Upper lobe of left lung (tissue), 6 donors: ENCODE measurements at regions not wholly inside any gene's neighbourhood (a gene's known extent, or its start where the extent isn't known, plus 50 kb on each side); places are given as distances from the start of the nearest gene placed in this dataset.
"Not testable (repeated sequence)": the region's sequence is repeated elsewhere in the genome, so short reads cannot be mapped to it uniquely, and the experiment has no call there.

ENCODE experiments used
- ATAC-seq, 2 donors: fragments of 200-7000 bp; cut with Tn5 transposase; one replicate each; pipeline ENCODE4 v1.9.1; 2022; ENCODE audit warnings: mild to moderate bottlenecking in 2 of 2, moderate library complexity in 2 of 2; ENCODE audit not compliant: low FRiP score in 2 of 2
- DNase-seq, 2 donors: peaks; one replicate each; pipeline ENCODE4 v3.0.0-alpha.2; 2019 to 2020
- H3K27ac ChIP-seq, 4 donors: fragments of 200-600 bp; sonication (generic); one replicate each; pipeline ENCODE4 v1.5.1; 2016 to 2019
- H3K27me3 ChIP-seq, 4 donors: fragments of 200-600 bp; sonication (generic); one replicate each; pipeline ENCODE4 v1.5.1; 2017 to 2019
- H3K36me3 ChIP-seq, 4 donors: fragments of 200-600 bp; sonication (generic); one replicate each; pipeline ENCODE4 v1.5.1; 2016 to 2019
- H3K4me1 ChIP-seq, 4 donors: fragments of 200-600 bp; sonication (generic); one replicate each; pipeline ENCODE4 v1.5.1; 2018 to 2019
- H3K4me3 ChIP-seq, 4 donors: fragments of 200-600 bp; sonication (generic); one replicate each; pipeline ENCODE4 v1.5.1; 2017 to 2019; ENCODE audit warnings: mild to moderate bottlenecking in 2 of 4, moderate library complexity in 1 of 4
- H3K9me3 ChIP-seq, 4 donors: fragments of 200-600 bp; sonication (generic); one replicate each; pipeline ENCODE4 v1.5.1; 2018 to 2019
- EP300 ChIP-seq, 4 donors: sonication (generic); formaldehyde crosslinking; IDR thresholded peaks; one replicate each; pipeline ENCODE4 v1.5.1; 2017; ENCODE audit warnings: antibody characterized with exemption in 4 of 4, control low read depth in 2 of 4
- POLR2A ChIP-seq, 4 donors: fragments of 450-650 bp; IDR thresholded peaks; one replicate each; pipeline ENCODE4 v1.5.1; 2016 to 2017; ENCODE audit warnings: antibody characterized with exemption in 4 of 4, mild to moderate bottlenecking in 2 of 4
- POLR2AphosphoS5 ChIP-seq, 2 donors: sonication (generic); formaldehyde crosslinking; IDR thresholded peaks; one replicate each; pipeline ENCODE4 v1.5.1; 2017; ENCODE audit warnings: antibody characterized with exemption in 2 of 2
- WGBS, 2 donors: methylation state at CpG; one replicate each; pipeline ENCODE4 v1.1.5; 2017 to 2018; 5-methylcytosine and 5-hydroxymethylcytosine counted together
- TF ChIP-seq, protein P1 (sequence below), 6 experiments: fragments of 450-650 bp in 4 of 6; fragments of 200-600 bp in 2 of 6; sonication (generic) in 2 of 6; IDR thresholded peaks; one replicate each; pipeline ENCODE4 v1.5.1; 2016 to 2019; ENCODE audit warnings: antibody characterized with exemption in 6 of 6
- donor health status: DM: no; HTN: no; CAD: no; lungs with moderate emphysema.
- donor health status: DM: no; HTN: yes; CAD: no; lungs with severe emphysema.

DNA sequence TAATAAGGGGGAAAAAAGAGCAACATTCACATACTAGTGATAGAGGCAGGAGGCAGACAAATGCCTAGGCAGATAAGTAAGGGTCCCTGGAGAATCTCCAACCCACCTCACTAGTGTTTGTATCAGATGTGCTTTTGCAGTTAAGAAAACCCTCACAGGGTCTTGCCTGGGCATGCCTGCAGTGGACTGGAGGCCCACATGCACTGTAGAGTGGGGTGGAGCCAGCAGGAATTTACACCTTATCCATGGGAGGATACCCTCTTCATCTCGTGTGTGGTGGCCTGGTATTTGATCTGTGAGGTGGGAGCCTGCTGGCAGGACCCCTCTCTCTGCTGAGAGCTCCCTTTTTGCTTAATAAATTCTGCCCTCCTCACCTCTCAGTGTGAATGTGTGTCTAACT is 238.0 kb upstream of the SLC16A7 start:
- TF ChIP-seq, protein P1, sequence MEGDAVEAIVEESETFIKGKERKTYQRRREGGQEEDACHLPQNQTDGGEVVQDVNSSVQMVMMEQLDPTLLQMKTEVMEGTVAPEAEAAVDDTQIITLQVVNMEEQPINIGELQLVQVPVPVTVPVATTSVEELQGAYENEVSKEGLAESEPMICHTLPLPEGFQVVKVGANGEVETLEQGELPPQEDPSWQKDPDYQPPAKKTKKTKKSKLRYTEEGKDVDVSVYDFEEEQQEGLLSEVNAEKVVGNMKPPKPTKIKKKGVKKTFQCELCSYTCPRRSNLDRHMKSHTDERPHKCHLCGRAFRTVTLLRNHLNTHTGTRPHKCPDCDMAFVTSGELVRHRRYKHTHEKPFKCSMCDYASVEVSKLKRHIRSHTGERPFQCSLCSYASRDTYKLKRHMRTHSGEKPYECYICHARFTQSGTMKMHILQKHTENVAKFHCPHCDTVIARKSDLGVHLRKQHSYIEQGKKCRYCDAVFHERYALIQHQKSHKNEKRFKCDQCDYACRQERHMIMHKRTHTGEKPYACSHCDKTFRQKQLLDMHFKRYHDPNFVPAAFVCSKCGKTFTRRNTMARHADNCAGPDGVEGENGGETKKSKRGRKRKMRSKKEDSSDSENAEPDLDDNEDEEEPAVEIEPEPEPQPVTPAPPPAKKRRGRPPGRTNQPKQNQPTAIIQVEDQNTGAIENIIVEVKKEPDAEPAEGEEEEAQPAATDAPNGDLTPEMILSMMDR (IDR thresholded peaks at IDR 0.05), result no peak
- H3K27me3 ChIP-seq, result no peaks in the 10 kb centered on the region
- ATAC-seq (no peak), DNase-seq (no peak)
- H3K9me3 ChIP-seq, result no peaks in the 10 kb centered on the region
- no peak overlapping the region for H3K4me3 ChIP-seq
- no peaks in the 10 kb centered on the region for H3K36me3 ChIP-seq
- no peak overlapping the region for H3K27ac ChIP-seq
- WGBS, 2 donors, result 16 to 29% methylated on average over 1 of the region's 1 CpG
- H3K4me1 ChIP-seq, result no peaks in the 10 kb centered on the region

- H3K9me3 ChIP-seq, H3K4me1 ChIP-seq, ATAC-seq, H3K27ac ChIP-seq, H3K4me3 ChIP-seq, H3K36me3 ChIP-seq, DNase-seq, H3K27me3 ChIP-seq: not testable (repeated sequence)
- WGBS, 2 donors, result 52 to 67% methylated on average over 5 of the region's 5 CpGs
Measured at GRCh38 chr12:59346248-59346647, 249.6 kb upstream of the SLC16A7 start.

- no peak for TF ChIP-seq POLR2AphosphoS5 (IDR thresholded peaks at IDR 0.05)
- no peak for TF ChIP-seq EP300 (IDR thresholded peaks at IDR 0.05)
- TF ChIP-seq POLR2A (IDR thresholded peaks at IDR 0.05), result no peak
- TF ChIP-seq, protein P1 (IDR thresholded peaks at IDR 0.05), result no peak
- Histone ChIP-seq H3K36me3 (no peaks in the 10 kb centered on the region), H3K27ac (no peak overlapping the region), H3K27me3 (no peaks in the 10 kb centered on the region), H3K4me1 (no peaks in the 10 kb centered on the region), H3K9me3 (no peaks in the 10 kb centered on the region), H3K4me3 (no peak overlapping the region)
- ATAC-seq (no peak), DNase-seq (no peak)
- WGBS, 2 donors, result 75 to 79% methylated on average over 4 of the region's 4 CpGs
Measured at GRCh38 chr12:59345406-59345805, 250.4 kb upstream of the SLC16A7 start.

DNA sequence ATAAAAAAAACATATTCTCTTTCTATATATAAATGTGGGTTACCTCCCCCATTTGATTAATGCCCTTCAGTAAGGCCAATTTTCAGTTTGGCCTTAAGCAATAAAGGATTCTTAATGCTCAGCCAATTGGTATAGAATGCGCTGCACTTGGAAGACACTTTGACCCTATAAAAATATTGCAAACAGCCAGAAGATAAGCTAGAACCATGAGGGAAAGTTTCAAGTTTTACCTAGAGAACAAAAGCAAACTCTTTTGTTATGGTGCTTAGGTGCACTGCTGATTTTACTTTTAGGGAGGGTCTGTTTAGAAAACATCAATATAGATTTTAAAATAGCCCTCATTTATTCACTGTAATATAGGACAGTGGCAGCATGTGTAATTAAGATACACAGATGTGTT is 251.6 kb upstream of the SLC16A7 start:
- no peaks in the 10 kb centered on the region for H3K27me3 ChIP-seq
- no peaks in the 10 kb centered on the region for H3K4me1 ChIP-seq
- no peak overlapping the region for H3K27ac ChIP-seq
- no peaks in the 10 kb centered on the region for H3K9me3 ChIP-seq
- TF ChIP-seq EP300 (IDR thresholded peaks at IDR 0.05) (no peak), POLR2AphosphoS5 (IDR thresholded peaks at IDR 0.05) (no peak), POLR2A (IDR thresholded peaks at IDR 0.05) (no peak)
- TF ChIP-seq, protein P1 (IDR thresholded peaks at IDR 0.05), result no peak
- no peak overlapping the region for H3K4me3 ChIP-seq
- WGBS, 2 donors, result 0% methylated on average over 1 of the region's 1 CpG
- no peak for ATAC-seq
- H3K36me3 ChIP-seq, result no peaks in the 10 kb centered on the region
- DNase-seq, result no peak

DNA sequence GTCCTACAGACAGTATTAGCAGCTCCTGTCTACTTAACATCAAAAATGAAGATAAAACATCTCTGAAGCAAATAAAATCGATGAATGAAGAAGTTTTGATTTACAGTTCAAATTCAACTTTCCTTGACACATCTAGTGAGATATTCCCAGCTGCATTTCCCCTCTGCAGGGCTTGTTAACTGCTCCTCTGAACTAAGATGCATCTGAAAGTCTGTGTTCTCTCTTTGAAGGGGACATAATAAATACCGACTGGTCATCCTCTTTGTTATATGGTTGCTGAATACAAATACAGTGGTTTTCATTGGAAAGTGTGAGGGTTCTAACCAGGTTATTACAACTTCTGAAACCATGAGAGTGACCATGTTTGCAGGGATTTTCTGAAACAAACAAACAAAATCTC is 266.4 kb upstream of the SLC16A7 start:
- H3K27ac ChIP-seq, result no peak overlapping the region
- H3K36me3 ChIP-seq, result no peaks in the 10 kb centered on the region
- H3K4me1 ChIP-seq, result no peaks in the 10 kb centered on the region
- DNase-seq (no peak), ATAC-seq (no peak)
- no peaks in the 10 kb centered on the region for H3K9me3 ChIP-seq
- no peaks in the 10 kb centered on the region for H3K27me3 ChIP-seq
- no peak overlapping the region for H3K4me3 ChIP-seq
- no peak for TF ChIP-seq EP300 (IDR thresholded peaks at IDR 0.05)
- no peak for TF ChIP-seq POLR2AphosphoS5 (IDR thresholded peaks at IDR 0.05)
- TF ChIP-seq, protein P1 (IDR thresholded peaks at IDR 0.05), result no peak
- no peak for TF ChIP-seq POLR2A (IDR thresholded peaks at IDR 0.05)
- WGBS, 2 donors, result 82 to 86% methylated on average over 2 of the region's 2 CpGs

- not testable (repeated sequence) for H3K9me3 ChIP-seq, H3K27me3 ChIP-seq, ATAC-seq, H3K36me3 ChIP-seq, H3K4me3 ChIP-seq, H3K4me1 ChIP-seq, H3K27ac ChIP-seq, DNase-seq
- WGBS, 2 donors, result 75 to 91% methylated on average over 14 to 15 of the region's 15 CpGs
Measured at GRCh38 chr12:59328395-59329075, 267.3 kb upstream of the SLC16A7 start.

- not testable (repeated sequence) for H3K27me3 ChIP-seq, ATAC-seq, H3K4me1 ChIP-seq, H3K27ac ChIP-seq, H3K4me3 ChIP-seq, H3K9me3 ChIP-seq, H3K36me3 ChIP-seq, DNase-seq
- 64 to 92% methylated on average over 7 to 10 of the region's 12 CpGs for WGBS, 2 donors
Measured at GRCh38 chr12:59326457-59326856, 269.4 kb upstream of the SLC16A7 start.
